PFSK-1 (cell line): ENCODE measurements at regions not wholly inside any gene's neighbourhood (a gene's known extent, or its start where the extent isn't known, plus 50 kb on each side); places are given as distances from the start of the nearest gene placed in this dataset.

ENCODE experiments used
- FOXP2 ChIP-seq: optimal IDR thresholded peaks from 2 replicates; pipeline ENCODE3; 2011; ENCODE audit warnings: borderline replicate concordance, control low read depth, inconsistent platforms; ENCODE audit not compliant: insufficient read depth; ENCODE audit errors: extremely low read length, extremely low read depth
- POLR2AphosphoS5 ChIP-seq: IDR thresholded peaks from 2 replicates; pipeline ENCODE4 v1.6.1; 2012; ENCODE audit warnings: low read depth, mild to moderate bottlenecking, control low read depth, low read length, moderate library complexity
- SIN3A ChIP-seq: IDR thresholded peaks from 2 replicates; pipeline ENCODE4 v1.6.1; 2012; ENCODE audit warnings: mild to moderate bottlenecking, low read length, moderate library complexity, borderline replicate concordance; ENCODE audit not compliant: insufficient read depth
- TAF1 ChIP-seq: IDR thresholded peaks from 2 replicates; pipeline ENCODE4 v1.6.1; 2012; ENCODE audit warnings: low read length, control low read depth, borderline replicate concordance; ENCODE audit not compliant: insufficient read depth
- TF ChIP-seq, protein P1 (sequence below), 2 experiments: IDR thresholded peaks; 2 replicates each; pipeline versions ENCODE4 v1.6.1 to v1.8.0; 2011 to 2012; ENCODE audit warnings: low read depth in 2 of 2, low read length in 2 of 2, control low read depth in 1 of 2, inconsistent platforms in 1 of 2, mild to moderate bottlenecking in 1 of 2, moderate library complexity in 1 of 2; ENCODE audit not compliant: insufficient read depth in 1 of 2

DNA sequence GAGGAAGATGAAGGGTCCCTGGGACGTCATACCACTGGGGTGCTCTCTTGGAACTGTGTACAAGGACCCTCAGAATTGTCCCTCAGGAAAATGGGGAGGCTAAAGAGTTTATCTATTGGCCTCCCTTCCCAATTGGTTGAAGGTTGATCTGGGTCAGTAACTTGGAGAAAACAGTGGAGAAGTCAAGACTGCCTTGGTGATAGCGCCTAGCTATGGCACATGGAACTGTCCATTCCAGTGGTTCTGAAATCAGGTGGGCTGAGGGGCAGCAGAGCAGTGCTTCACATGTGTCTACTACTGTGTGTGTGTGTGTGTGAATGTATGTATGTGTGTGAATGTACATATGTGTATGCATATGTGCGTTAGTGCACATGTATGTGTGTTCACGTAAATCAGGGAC, 316.1 kb downstream of the AACS start:
- TF ChIP-seq, protein P1, sequence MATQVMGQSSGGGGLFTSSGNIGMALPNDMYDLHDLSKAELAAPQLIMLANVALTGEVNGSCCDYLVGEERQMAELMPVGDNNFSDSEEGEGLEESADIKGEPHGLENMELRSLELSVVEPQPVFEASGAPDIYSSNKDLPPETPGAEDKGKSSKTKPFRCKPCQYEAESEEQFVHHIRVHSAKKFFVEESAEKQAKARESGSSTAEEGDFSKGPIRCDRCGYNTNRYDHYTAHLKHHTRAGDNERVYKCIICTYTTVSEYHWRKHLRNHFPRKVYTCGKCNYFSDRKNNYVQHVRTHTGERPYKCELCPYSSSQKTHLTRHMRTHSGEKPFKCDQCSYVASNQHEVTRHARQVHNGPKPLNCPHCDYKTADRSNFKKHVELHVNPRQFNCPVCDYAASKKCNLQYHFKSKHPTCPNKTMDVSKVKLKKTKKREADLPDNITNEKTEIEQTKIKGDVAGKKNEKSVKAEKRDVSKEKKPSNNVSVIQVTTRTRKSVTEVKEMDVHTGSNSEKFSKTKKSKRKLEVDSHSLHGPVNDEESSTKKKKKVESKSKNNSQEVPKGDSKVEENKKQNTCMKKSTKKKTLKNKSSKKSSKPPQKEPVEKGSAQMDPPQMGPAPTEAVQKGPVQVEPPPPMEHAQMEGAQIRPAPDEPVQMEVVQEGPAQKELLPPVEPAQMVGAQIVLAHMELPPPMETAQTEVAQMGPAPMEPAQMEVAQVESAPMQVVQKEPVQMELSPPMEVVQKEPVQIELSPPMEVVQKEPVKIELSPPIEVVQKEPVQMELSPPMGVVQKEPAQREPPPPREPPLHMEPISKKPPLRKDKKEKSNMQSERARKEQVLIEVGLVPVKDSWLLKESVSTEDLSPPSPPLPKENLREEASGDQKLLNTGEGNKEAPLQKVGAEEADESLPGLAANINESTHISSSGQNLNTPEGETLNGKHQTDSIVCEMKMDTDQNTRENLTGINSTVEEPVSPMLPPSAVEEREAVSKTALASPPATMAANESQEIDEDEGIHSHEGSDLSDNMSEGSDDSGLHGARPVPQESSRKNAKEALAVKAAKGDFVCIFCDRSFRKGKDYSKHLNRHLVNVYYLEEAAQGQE (IDR thresholded peaks at IDR 0.05; ENCODE audit: insufficient read depth in 1 of 2, low read depth in 2 of 2, low read length in 2 of 2) = peak; percentile 59 to 89; a peak in 3 of 4 replicates
- no peak for TF ChIP-seq POLR2AphosphoS5
- TF ChIP-seq TAF1 = no peak
- no peak for TF ChIP-seq SIN3A
- TF ChIP-seq FOXP2 = no peak
